ENCODE measurements at regions not wholly inside any gene's neighbourhood (a gene's known extent, or its start where the extent isn't known, plus 50 kb on each side); places are given as distances from the start of the nearest gene placed in this dataset.
"Not testable (repeated sequence)": the region's sequence is repeated elsewhere in the genome, so short reads cannot be mapped to it uniquely, and the experiment has no call there.

GRCh38 chr2:21966139-21966538, 842.4 kb downstream of the TDRD15 start:
- DNase-seq (ENCODE audit: low spot score), result no peak

GRCh38 chr2:21970971-21971370, 847.2 kb downstream of the TDRD15 start:
- no peak for DNase-seq (ENCODE audit: low spot score)

- DNase-seq (ENCODE audit: low spot score), result no peak
Observed at GRCh38 chr2:21972586-21972985, 848.8 kb downstream of the TDRD15 start.

GRCh38 chr2:21981127-21981526, 857.4 kb downstream of the TDRD15 start:
- no peak for DNase-seq (ENCODE audit: low spot score)

GRCh38 chr2:21993002-21993401, 869.2 kb downstream of the TDRD15 start:
- DNase-seq (ENCODE audit: low spot score), result no peak

- DNase-seq (ENCODE audit: low spot score), result no peak
Observed at GRCh38 chr2:21996339-21996738, 872.6 kb downstream of the TDRD15 start.

- DNase-seq (ENCODE audit: low spot score), result no peak
Observed at GRCh38 chr2:21999522-21999921, 875.8 kb downstream of the TDRD15 start.

- no peak for DNase-seq (ENCODE audit: low spot score)
Observed at GRCh38 chr2:22002066-22002465, 878.3 kb downstream of the TDRD15 start.

GRCh38 chr2:22003270-22003669, 879.5 kb downstream of the TDRD15 start:
- no peak for DNase-seq (ENCODE audit: low spot score)

GRCh38 chr2:22011048-22011447, 887.3 kb downstream of the TDRD15 start:
- DNase-seq (ENCODE audit: low spot score), result no peak

GRCh38 chr2:22020091-22020742, 896.4 kb downstream of the TDRD15 start:
- DNase-seq (ENCODE audit: low spot score), result no peak

GRCh38 chr2:22027345-22028005, 903.7 kb downstream of the TDRD15 start:
- DNase-seq (ENCODE audit: low spot score), result no peak

- no peak for DNase-seq (ENCODE audit: low spot score)
Observed at GRCh38 chr2:22035361-22035830, 911.6 kb downstream of the TDRD15 start.

GRCh38 chr2:22037274-22037673, 913.5 kb downstream of the TDRD15 start:
- DNase-seq (ENCODE audit: low spot score), result no peak

GRCh38 chr2:22043784-22044183, 920.0 kb downstream of the TDRD15 start:
- no peak for DNase-seq (ENCODE audit: low spot score)

- peak; percentile 9 for DNase-seq (ENCODE audit: low spot score)
Observed at GRCh38 chr2:22055784-22056620, 932.2 kb downstream of the TDRD15 start.

- DNase-seq (ENCODE audit: low spot score), result no peak
Observed at GRCh38 chr2:22056621-22057132, 932.9 kb downstream of the TDRD15 start.

- DNase-seq (ENCODE audit: low spot score), result no peak
Observed at GRCh38 chr2:22062679-22063078, 938.9 kb downstream of the TDRD15 start.

GRCh38 chr2:22076454-22076853, 952.7 kb downstream of the TDRD15 start:
- DNase-seq (ENCODE audit: low spot score), result no peak

- no peak for DNase-seq (ENCODE audit: low spot score)
Observed at GRCh38 chr2:22078701-22079100, 954.9 kb downstream of the TDRD15 start.

GRCh38 chr2:22079583-22079982, 955.8 kb downstream of the TDRD15 start:
- no peak for DNase-seq (ENCODE audit: low spot score)

- no peak for DNase-seq (ENCODE audit: low spot score)
Observed at GRCh38 chr2:22086726-22087125, 963.0 kb downstream of the TDRD15 start.

- not testable (repeated sequence) for DNase-seq (ENCODE audit: low spot score)
Observed at GRCh38 chr2:22103617-22104016, 979.8 kb downstream of the TDRD15 start.
